KMS-11 (cell line): ENCODE measurements at regions not wholly inside any gene's neighbourhood (a gene's known extent, or its start where the extent isn't known, plus 50 kb on each side); places are given as distances from the start of the nearest gene placed in this dataset.

Experiments used
- H2AFZ ChIP-seq: fragments of 200-600 bp; sonication (generic); 2 replicates; pipeline ENCODE4 v1.6.1; 2016; ENCODE audit warnings: antibody characterized with exemption, mixed run types, low read depth
- H3K27ac ChIP-seq: fragments of 200-600 bp; sonication (generic); 2 replicates; pipeline ENCODE4 v1.6.1; 2016; ENCODE audit warnings: mild to moderate bottlenecking, mixed run types
- H3K27me3 ChIP-seq: fragments of 200-600 bp; sonication (generic); 2 replicates; pipeline ENCODE4 v1.6.1; 2017; ENCODE audit warnings: mild to moderate bottlenecking, low read depth, mixed run types, moderate library complexity; ENCODE audit not compliant: insufficient read depth
- H3K36me3 ChIP-seq: fragments of 200-600 bp; sonication (generic); 2 replicates; pipeline ENCODE4 v1.6.1; 2017; ENCODE audit warnings: mild to moderate bottlenecking, mixed run types; ENCODE audit not compliant: insufficient read depth
- H3K4me1 ChIP-seq: fragments of 200-600 bp; sonication (generic); 2 replicates; pipeline ENCODE4 v1.6.1; 2016; ENCODE audit warnings: mild to moderate bottlenecking, low read depth, mixed run types; ENCODE audit not compliant: poor library complexity, severe bottlenecking
- H3K4me2 ChIP-seq: fragments of 200-600 bp; sonication (generic); 2 replicates; pipeline ENCODE4 v1.7.0; 2016; ENCODE audit warnings: mild to moderate bottlenecking, mixed run types
- H3K4me3 ChIP-seq: fragments of 200-600 bp; sonication (generic); IDR thresholded peaks from 2 replicates; pipeline ENCODE4 v1.6.1; 2017; ENCODE audit warnings: low read depth, low read length, mixed read lengths; ENCODE audit not compliant: insufficient read depth
- H3K79me2 ChIP-seq: fragments of 200-600 bp; sonication (generic); 2 replicates; pipeline ENCODE4 v1.6.1; 2016; ENCODE audit warnings: low read depth, mixed run types; ENCODE audit not compliant: insufficient read depth
- H3K9ac ChIP-seq: fragments of 200-600 bp; sonication (generic); 2 replicates; pipeline ENCODE4 v1.6.1; 2016; ENCODE audit warnings: mild to moderate bottlenecking, mixed run types
- H4K20me1 ChIP-seq: fragments of 200-600 bp; sonication (generic); 2 replicates; pipeline ENCODE4 v1.6.1; 2016; ENCODE audit warnings: mild to moderate bottlenecking, mixed run types; ENCODE audit not compliant: insufficient read depth
- TF ChIP-seq, protein P1 (sequence below): fragments of 200-600 bp; sonication (generic); conservative IDR thresholded peaks from 2 replicates; pipeline ENCODE4 v1.6.1; 2017; ENCODE audit warnings: low read depth, mild to moderate bottlenecking, antibody characterized with exemption, low read length, moderate library complexity, mixed read lengths

GRCh38 chr3:81433675-81434074 lies 327.8 kb downstream of the GBE1 start:
- H3K27me3 ChIP-seq = no peaks in the 10 kb centered on the region
- TF ChIP-seq, protein P1, sequence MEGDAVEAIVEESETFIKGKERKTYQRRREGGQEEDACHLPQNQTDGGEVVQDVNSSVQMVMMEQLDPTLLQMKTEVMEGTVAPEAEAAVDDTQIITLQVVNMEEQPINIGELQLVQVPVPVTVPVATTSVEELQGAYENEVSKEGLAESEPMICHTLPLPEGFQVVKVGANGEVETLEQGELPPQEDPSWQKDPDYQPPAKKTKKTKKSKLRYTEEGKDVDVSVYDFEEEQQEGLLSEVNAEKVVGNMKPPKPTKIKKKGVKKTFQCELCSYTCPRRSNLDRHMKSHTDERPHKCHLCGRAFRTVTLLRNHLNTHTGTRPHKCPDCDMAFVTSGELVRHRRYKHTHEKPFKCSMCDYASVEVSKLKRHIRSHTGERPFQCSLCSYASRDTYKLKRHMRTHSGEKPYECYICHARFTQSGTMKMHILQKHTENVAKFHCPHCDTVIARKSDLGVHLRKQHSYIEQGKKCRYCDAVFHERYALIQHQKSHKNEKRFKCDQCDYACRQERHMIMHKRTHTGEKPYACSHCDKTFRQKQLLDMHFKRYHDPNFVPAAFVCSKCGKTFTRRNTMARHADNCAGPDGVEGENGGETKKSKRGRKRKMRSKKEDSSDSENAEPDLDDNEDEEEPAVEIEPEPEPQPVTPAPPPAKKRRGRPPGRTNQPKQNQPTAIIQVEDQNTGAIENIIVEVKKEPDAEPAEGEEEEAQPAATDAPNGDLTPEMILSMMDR = no peak
- H3K36me3 ChIP-seq = no peaks in the 10 kb centered on the region
- no peaks in the 10 kb centered on the region for H4K20me1 ChIP-seq
- H3K4me1 ChIP-seq = no peaks in the 10 kb centered on the region
- H2AFZ ChIP-seq = no peak overlapping the region
- H3K79me2 ChIP-seq = no peaks in the 10 kb centered on the region
- no peak overlapping the region for H3K4me2 ChIP-seq
- H3K9ac ChIP-seq = no peak overlapping the region
- no peak overlapping the region for H3K4me3 ChIP-seq
- H3K27ac ChIP-seq = no peak overlapping the region

GRCh38 chr3:81432456-81432855 lies 329.0 kb downstream of the GBE1 start:
- Histone ChIP-seq H3K4me2 (no peak overlapping the region), H3K36me3 (no peaks in the 10 kb centered on the region), H3K9ac (no peak overlapping the region), H3K4me3 (no peak overlapping the region), H4K20me1 (no peaks in the 10 kb centered on the region), H3K79me2 (no peaks in the 10 kb centered on the region), H3K27me3 (no peaks in the 10 kb centered on the region), H2AFZ (no peak overlapping the region), H3K4me1 (no peaks in the 10 kb centered on the region), H3K27ac (no peak overlapping the region)
- TF ChIP-seq, protein P1 = no peak

GRCh38 chr3:81426826-81427577 lies 334.4 kb downstream of the GBE1 start:
- Histone ChIP-seq H3K4me1 (no peaks in the 10 kb centered on the region), H3K79me2 (no peaks in the 10 kb centered on the region), H3K27me3 (no peaks in the 10 kb centered on the region), H3K27ac (no peak overlapping the region), H3K4me2 (no peak overlapping the region), H3K4me3 (no peak overlapping the region), H4K20me1 (no peaks in the 10 kb centered on the region), H3K9ac (no peak overlapping the region), H2AFZ (no peak overlapping the region), H3K36me3 (no peaks in the 10 kb centered on the region)
- TF ChIP-seq, protein P1 = no peak

GRCh38 chr3:81425198-81425868 lies 336.1 kb downstream of the GBE1 start:
- H3K4me3 ChIP-seq = no peak overlapping the region
- no peak overlapping the region for H3K4me2 ChIP-seq
- no peaks in the 10 kb centered on the region for H3K36me3 ChIP-seq
- H3K79me2 ChIP-seq = no peaks in the 10 kb centered on the region
- H3K4me1 ChIP-seq = no peaks in the 10 kb centered on the region
- no peak overlapping the region for H2AFZ ChIP-seq
- H3K27me3 ChIP-seq = no peaks in the 10 kb centered on the region
- H3K9ac ChIP-seq = no peak overlapping the region
- no peak overlapping the region for H3K27ac ChIP-seq
- TF ChIP-seq, protein P1 = no peak
- no peaks in the 10 kb centered on the region for H4K20me1 ChIP-seq
